Endothelial cell of umbilical vein (primary cell): ENCODE measurements at regions not wholly inside any gene's neighbourhood (a gene's known extent, or its start where the extent isn't known, plus 50 kb on each side); places are given as distances from the start of the nearest gene placed in this dataset.

Source experiments
- BruUV-seq: library from RNA; stranded (reverse); fragments of 400-500 nt; replicated peaks from 2 replicates; lab custom pipeline; 2021; lab: Mats Ljungman, UMichigan
- CTCF ChIA-PET: fragments of 300-600, 350-600 bp; sonication (Branson Sonifier 250); formaldehyde crosslinking; loops from one replicate; lab custom pipeline; 2021; ENCODE audit warnings: antibody characterized with exemption, inconsistent platforms; lab: Charles Lee
- POLR2A ChIA-PET: fragments of 300-600, 350-600 bp; sonication (Branson Sonifier 250); formaldehyde crosslinking; loops from one replicate; lab custom pipeline; 2021; ENCODE audit warnings: antibody characterized with exemption, inconsistent platforms; lab: Charles Lee
- DNase-seq: peaks from one replicate; pipeline ENCODE4 v3.0.0-alpha.2; 2011; ENCODE audit warnings: low read depth, low spot score
- FAIRE-seq: peaks from 2 replicates; lab custom pipeline; 2011; peaks lifted over from hg19 to GRCh38; lab: Jason Lieb, UNC
- H2AFZ ChIP-seq: 2 replicates; pipeline ENCODE4 v1.6.0; 2012; ENCODE audit warnings: low read depth, low read length, control low read depth, inconsistent platforms
- H3K27ac ChIP-seq: 2 replicates; pipeline ENCODE4 v1.5.1; 2011; ENCODE audit warnings: low read depth, mild to moderate bottlenecking, control low read depth, low read length, moderate library complexity; ENCODE audit not compliant: insufficient read depth
- H3K27me3 ChIP-seq, 2 experiments: 2 replicates each; pipeline versions ENCODE4 v1.6.0 to v1.6.1; 2011; ENCODE audit warnings: low read length in 2 of 2, mixed read lengths in 1 of 2; ENCODE audit not compliant: control insufficient read depth in 2 of 2, insufficient read depth in 2 of 2
- H3K36me3 ChIP-seq, 2 experiments: 2 replicates in 1 of 2; 3 replicates in 1 of 2; pipeline ENCODE4 v1.5.1; 2011; ENCODE audit warnings: low read length in 2 of 2, mild to moderate bottlenecking in 1 of 2, moderate library complexity in 1 of 2; ENCODE audit not compliant: control insufficient read depth in 2 of 2, insufficient read depth in 2 of 2; ENCODE audit errors: extremely low read depth in 1 of 2
- H3K4me1 ChIP-seq: 3 replicates; pipeline ENCODE4 v1.5.1; 2011; ENCODE audit warnings: mild to moderate bottlenecking, low read length; ENCODE audit not compliant: control insufficient read depth, insufficient read depth; ENCODE audit errors: extremely low read depth
- H3K4me2 ChIP-seq: 2 replicates; pipeline ENCODE4 v1.6.1; 2011; ENCODE audit warnings: low read length, control low read depth, mixed read lengths; ENCODE audit not compliant: insufficient read depth
- H3K4me3 ChIP-seq, 3 experiments: fragments of 200-600 bp in 1 of 3; sonication (generic), shearing (Covaris generic) in 1 of 3; replicated peaks in 1 of 3; 2 replicates each; pipeline ENCODE4 v1.5.1; 2011 to 2016; ENCODE audit warnings: control low read depth in 3 of 3, low read length in 3 of 3, mild to moderate bottlenecking in 2 of 3, inconsistent platforms in 1 of 3, low read depth in 1 of 3, moderate library complexity in 1 of 3; ENCODE audit not compliant: insufficient read depth in 1 of 3
- H3K79me2 ChIP-seq: 2 replicates; pipeline ENCODE4 v1.6.0; 2012; ENCODE audit warnings: low read length, inconsistent platforms; ENCODE audit not compliant: control insufficient read depth, insufficient read depth
- H3K9ac ChIP-seq: replicated peaks from 2 replicates; pipeline ENCODE3; 2011; ENCODE audit warnings: low read length, control low read depth; ENCODE audit not compliant: insufficient read depth; ENCODE audit errors: extremely low read depth
- H3K9me1 ChIP-seq: replicated peaks from 3 replicates; pipeline ENCODE4 v1.6.0; 2011; ENCODE audit warnings: mild to moderate bottlenecking, low read length; ENCODE audit not compliant: control insufficient read depth, insufficient read depth; ENCODE audit errors: extremely low read depth
- H3K9me3 ChIP-seq: replicated peaks from 2 replicates; pipeline ENCODE4 v1.5.1; 2012; ENCODE audit warnings: low read length, inconsistent platforms; ENCODE audit not compliant: control insufficient read depth, insufficient read depth
- H4K20me1 ChIP-seq: replicated peaks from 2 replicates; pipeline ENCODE3; 2011; ENCODE audit warnings: mild to moderate bottlenecking, low read length; ENCODE audit not compliant: control insufficient read depth, insufficient read depth; ENCODE audit errors: extremely low read depth
- EZH2 ChIP-seq: IDR thresholded peaks from 2 replicates; pipeline ENCODE4 v1.6.1; 2012; ENCODE audit warnings: borderline replicate concordance, low read depth, mild to moderate bottlenecking, moderate library complexity, low read length, inconsistent platforms; ENCODE audit not compliant: severe bottlenecking
- FOS ChIP-seq: IDR thresholded peaks from 2 replicates; pipeline ENCODE4 v1.6.1; 2011; ENCODE audit warnings: mild to moderate bottlenecking, low read length, moderate library complexity, borderline replicate concordance; ENCODE audit not compliant: insufficient read depth
- GATA2 ChIP-seq: IDR thresholded peaks from 2 replicates; pipeline ENCODE4 v1.7.0; 2011; ENCODE audit warnings: low read depth, mild to moderate bottlenecking, moderate library complexity, mixed read lengths, low read length; ENCODE audit not compliant: insufficient read length, insufficient read depth
- JUN ChIP-seq: IDR thresholded peaks from 2 replicates; pipeline ENCODE4 v1.6.1; 2011; ENCODE audit warnings: borderline replicate concordance, low read depth; ENCODE audit not compliant: insufficient read length, insufficient read depth
- MYC ChIP-seq: IDR thresholded peaks from one replicate; pipeline ENCODE4 v1.6.1; 2011; ENCODE audit warnings: mild to moderate bottlenecking, low read depth, low read length
- POLR2A ChIP-seq: IDR thresholded peaks from 2 replicates; pipeline ENCODE4 v1.6.1; 2012; ENCODE audit warnings: low read depth, mild to moderate bottlenecking, control low read depth, low read length
- POLR2AphosphoS5 ChIP-seq: IDR thresholded peaks from 2 replicates; pipeline ENCODE4 v1.6.1; 2012; ENCODE audit warnings: low read depth, mild to moderate bottlenecking, control low read depth, low read length, moderate library complexity; ENCODE audit not compliant: insufficient read depth
- dilution Hi-C: fragments of 300-500 bp; cut with MboI; formaldehyde crosslinking; loops from one replicate; pipeline ENCODE4 v1.15.0; 2019; ENCODE audit warnings: low sequenced_read_pairs; ENCODE audit not compliant: extremely low pct_ligation_motif_present
- intact Hi-C: fragments of 100-400 bp; cut with micrococcal nuclease; formaldehyde crosslinking; loops from one replicate; pipeline ENCODE4 v1.10.0; 2022
- TF ChIP-seq, protein P1 (sequence below), 2 donors: IDR thresholded peaks; 1 replicate in 1 of 2; 2 replicates in 1 of 2; pipeline ENCODE4 v1.5.1; 2011; ENCODE audit warnings: low read length in 2 of 2, mild to moderate bottlenecking in 2 of 2, moderate library complexity in 2 of 2, control low read depth in 1 of 2, inconsistent platforms in 1 of 2, low read depth in 1 of 2; ENCODE audit not compliant: insufficient read depth in 1 of 2; ENCODE audit errors: extremely low read depth in 1 of 2
- TF ChIP-seq, protein P2 (sequence below): IDR thresholded peaks from 2 replicates; pipeline ENCODE4 v1.6.1; 2011; ENCODE audit not compliant: insufficient read depth, insufficient read length

GRCh38 chr3:180175572-180175971, 138.8 kb upstream of the PEX5L start:
- dilution Hi-C loops: no loop called here
- Histone ChIP-seq H3K27me3 (no peaks in the 10 kb centered on the region), H3K79me2 (no peaks in the 10 kb centered on the region), H3K9me1 (no peaks in the 10 kb centered on the region), H4K20me1 (no peaks in the 10 kb centered on the region), H3K4me2 (no peak overlapping the region), H3K27ac (no peak overlapping the region), H3K4me3 (no peak overlapping the region), H2AFZ (no peak overlapping the region), H3K9me3 (peaks cover 3% of the 10 kb centered on the region), H3K9ac (no peak overlapping the region), H3K4me1 (no peaks in the 10 kb centered on the region), H3K36me3 (no peaks in the 10 kb centered on the region)
- intact Hi-C loops: no loop called here
- TF ChIP-seq EZH2: no peak
- no peak for TF ChIP-seq MYC
- TF ChIP-seq GATA2: no peak
- no peak for TF ChIP-seq FOS
- TF ChIP-seq JUN: no peak
- TF ChIP-seq, protein P1, sequence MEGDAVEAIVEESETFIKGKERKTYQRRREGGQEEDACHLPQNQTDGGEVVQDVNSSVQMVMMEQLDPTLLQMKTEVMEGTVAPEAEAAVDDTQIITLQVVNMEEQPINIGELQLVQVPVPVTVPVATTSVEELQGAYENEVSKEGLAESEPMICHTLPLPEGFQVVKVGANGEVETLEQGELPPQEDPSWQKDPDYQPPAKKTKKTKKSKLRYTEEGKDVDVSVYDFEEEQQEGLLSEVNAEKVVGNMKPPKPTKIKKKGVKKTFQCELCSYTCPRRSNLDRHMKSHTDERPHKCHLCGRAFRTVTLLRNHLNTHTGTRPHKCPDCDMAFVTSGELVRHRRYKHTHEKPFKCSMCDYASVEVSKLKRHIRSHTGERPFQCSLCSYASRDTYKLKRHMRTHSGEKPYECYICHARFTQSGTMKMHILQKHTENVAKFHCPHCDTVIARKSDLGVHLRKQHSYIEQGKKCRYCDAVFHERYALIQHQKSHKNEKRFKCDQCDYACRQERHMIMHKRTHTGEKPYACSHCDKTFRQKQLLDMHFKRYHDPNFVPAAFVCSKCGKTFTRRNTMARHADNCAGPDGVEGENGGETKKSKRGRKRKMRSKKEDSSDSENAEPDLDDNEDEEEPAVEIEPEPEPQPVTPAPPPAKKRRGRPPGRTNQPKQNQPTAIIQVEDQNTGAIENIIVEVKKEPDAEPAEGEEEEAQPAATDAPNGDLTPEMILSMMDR (IDR thresholded peaks at IDR 0.05; ENCODE audit: extremely low read depth in 1 of 2, insufficient read depth in 1 of 2, low read depth in 1 of 2, low read length in 2 of 2): no peak
- no peak for TF ChIP-seq POLR2AphosphoS5
- TF ChIP-seq POLR2A: no peak
- TF ChIP-seq, protein P2, sequence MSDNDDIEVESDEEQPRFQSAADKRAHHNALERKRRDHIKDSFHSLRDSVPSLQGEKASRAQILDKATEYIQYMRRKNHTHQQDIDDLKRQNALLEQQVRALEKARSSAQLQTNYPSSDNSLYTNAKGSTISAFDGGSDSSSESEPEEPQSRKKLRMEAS: no peak
- DNase-seq (no peak), FAIRE-seq (no peak)
- CTCF ChIA-PET: no interaction called here
- POLR2A ChIA-PET: no interaction called here
- BruUV-seq: no TSS peak
